Stomach (tissue), 4 donors: ENCODE measurements at regions not wholly inside any gene's neighbourhood (a gene's known extent, or its start where the extent isn't known, plus 50 kb on each side); places are given as distances from the start of the nearest gene placed in this dataset.

Source experiments
- EP300 ChIP-seq: sonication (generic); formaldehyde crosslinking; IDR thresholded peaks from one replicate; pipeline ENCODE4 v1.6.1; 2017; ENCODE audit warnings: antibody characterized with exemption
- POLR2A ChIP-seq, 4 donors: fragments of 450-650 bp; IDR thresholded peaks; one replicate each; pipeline ENCODE4 v1.6.1; 2016; ENCODE audit warnings: antibody characterized with exemption in 4 of 4, control low read depth in 2 of 4, mild to moderate bottlenecking in 1 of 4, moderate library complexity in 1 of 4
- POLR2AphosphoS5 ChIP-seq, 3 donors: sonication (generic); formaldehyde crosslinking; IDR thresholded peaks; one replicate each; pipeline ENCODE4 v1.6.1; 2016; ENCODE audit warnings: antibody characterized with exemption in 3 of 3
- TF ChIP-seq, protein P1 (sequence below), 7 experiments: fragments of 450-650 bp in 4 of 7; fragments of 200-600 bp in 3 of 7; sonication (generic) in 3 of 7; IDR thresholded peaks; one replicate each; pipeline ENCODE4 v1.5.1; 2016 to 2019; ENCODE audit warnings: antibody characterized with exemption in 7 of 7, control low read depth in 2 of 7, mild to moderate bottlenecking in 1 of 7

DNA sequence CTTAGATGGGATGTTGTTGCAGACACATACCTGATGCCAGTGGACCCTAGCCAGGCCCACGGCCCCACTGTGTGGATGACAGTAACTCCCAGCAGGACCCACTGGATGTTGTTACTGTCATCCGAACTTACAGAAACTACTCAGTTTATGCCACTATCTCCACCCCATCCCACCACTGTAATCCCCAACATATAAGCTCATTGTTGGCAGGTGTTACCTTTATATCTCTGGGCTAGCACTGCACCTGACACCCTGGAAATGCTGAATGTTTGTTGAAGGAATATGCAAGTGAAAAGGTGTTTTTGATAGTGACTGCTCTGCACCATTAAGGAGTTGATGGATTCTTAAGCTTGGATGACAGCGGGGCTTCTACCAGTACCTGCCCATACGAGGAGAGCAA lies 133.5 kb upstream of the ASB18 start:
- TF ChIP-seq, protein P1, sequence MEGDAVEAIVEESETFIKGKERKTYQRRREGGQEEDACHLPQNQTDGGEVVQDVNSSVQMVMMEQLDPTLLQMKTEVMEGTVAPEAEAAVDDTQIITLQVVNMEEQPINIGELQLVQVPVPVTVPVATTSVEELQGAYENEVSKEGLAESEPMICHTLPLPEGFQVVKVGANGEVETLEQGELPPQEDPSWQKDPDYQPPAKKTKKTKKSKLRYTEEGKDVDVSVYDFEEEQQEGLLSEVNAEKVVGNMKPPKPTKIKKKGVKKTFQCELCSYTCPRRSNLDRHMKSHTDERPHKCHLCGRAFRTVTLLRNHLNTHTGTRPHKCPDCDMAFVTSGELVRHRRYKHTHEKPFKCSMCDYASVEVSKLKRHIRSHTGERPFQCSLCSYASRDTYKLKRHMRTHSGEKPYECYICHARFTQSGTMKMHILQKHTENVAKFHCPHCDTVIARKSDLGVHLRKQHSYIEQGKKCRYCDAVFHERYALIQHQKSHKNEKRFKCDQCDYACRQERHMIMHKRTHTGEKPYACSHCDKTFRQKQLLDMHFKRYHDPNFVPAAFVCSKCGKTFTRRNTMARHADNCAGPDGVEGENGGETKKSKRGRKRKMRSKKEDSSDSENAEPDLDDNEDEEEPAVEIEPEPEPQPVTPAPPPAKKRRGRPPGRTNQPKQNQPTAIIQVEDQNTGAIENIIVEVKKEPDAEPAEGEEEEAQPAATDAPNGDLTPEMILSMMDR (IDR thresholded peaks at IDR 0.05), result no peak
- TF ChIP-seq EP300 (no peak), POLR2A (IDR thresholded peaks at IDR 0.05) (no peak), POLR2AphosphoS5 (IDR thresholded peaks at IDR 0.05) (no peak)
